ENCODE measurements at regions not wholly inside any gene's neighbourhood (a gene's known extent, or its start where the extent isn't known, plus 50 kb on each side); places are given as distances from the start of the nearest gene placed in this dataset.

DNA sequence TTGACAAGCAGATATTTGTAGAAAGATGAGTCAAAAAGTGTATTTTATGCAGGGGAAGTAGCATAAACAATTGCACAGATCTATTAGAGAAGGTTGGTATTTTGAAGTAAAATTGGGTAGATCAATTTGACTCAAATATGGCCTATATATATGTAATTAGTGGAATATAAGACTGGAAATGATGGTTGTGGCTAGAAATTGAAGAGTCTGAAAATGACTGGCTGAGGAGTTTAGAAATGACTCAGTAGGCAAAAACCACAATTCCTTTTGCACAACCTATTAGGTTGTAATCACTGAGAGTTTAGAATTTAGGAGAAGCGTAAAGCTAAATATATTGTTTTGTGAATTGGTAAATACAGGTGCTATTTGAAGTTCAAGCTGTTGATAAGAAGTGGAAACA is 622.6 kb upstream of the PCDH20 start:
- TF ChIP-seq, protein P1, sequence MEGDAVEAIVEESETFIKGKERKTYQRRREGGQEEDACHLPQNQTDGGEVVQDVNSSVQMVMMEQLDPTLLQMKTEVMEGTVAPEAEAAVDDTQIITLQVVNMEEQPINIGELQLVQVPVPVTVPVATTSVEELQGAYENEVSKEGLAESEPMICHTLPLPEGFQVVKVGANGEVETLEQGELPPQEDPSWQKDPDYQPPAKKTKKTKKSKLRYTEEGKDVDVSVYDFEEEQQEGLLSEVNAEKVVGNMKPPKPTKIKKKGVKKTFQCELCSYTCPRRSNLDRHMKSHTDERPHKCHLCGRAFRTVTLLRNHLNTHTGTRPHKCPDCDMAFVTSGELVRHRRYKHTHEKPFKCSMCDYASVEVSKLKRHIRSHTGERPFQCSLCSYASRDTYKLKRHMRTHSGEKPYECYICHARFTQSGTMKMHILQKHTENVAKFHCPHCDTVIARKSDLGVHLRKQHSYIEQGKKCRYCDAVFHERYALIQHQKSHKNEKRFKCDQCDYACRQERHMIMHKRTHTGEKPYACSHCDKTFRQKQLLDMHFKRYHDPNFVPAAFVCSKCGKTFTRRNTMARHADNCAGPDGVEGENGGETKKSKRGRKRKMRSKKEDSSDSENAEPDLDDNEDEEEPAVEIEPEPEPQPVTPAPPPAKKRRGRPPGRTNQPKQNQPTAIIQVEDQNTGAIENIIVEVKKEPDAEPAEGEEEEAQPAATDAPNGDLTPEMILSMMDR (IDR thresholded peaks at IDR 0.05), result no peak
- TF ChIP-seq POLR2A (IDR thresholded peaks at IDR 0.05), result no peak
